ENCODE measurements at regions not wholly inside any gene's neighbourhood (a gene's known extent, or its start where the extent isn't known, plus 50 kb on each side); places are given as distances from the start of the nearest gene placed in this dataset.

- DNase-seq, result no peak
- Mint-ChIP-seq H3K9me3 (no peaks in the 10 kb centered on the region), H3K27me3 (ENCODE audit: low read depth in 3 of 3) (peaks cover 0 to 2% (median 0%) of the 10 kb centered on the region in 3 donors), H3K27ac (no peak overlapping the region), H3K4me3 (no peak overlapping the region), H3K36me3 (no peaks in the 10 kb centered on the region), H3K4me1 (peaks cover 6% of the 10 kb centered on the region)
- intact Hi-C loops (cut with micrococcal nuclease), result no loop called here
- Histone ChIP-seq H3K36me3 (replicated peaks in 1 of 2; ENCODE audit: control insufficient read depth in 1 of 2, insufficient read depth in 2 of 2, low read length in 2 of 2) (no peaks in the 10 kb centered on the region), H3K27me3 (ENCODE audit: control insufficient read depth in 2 of 2, insufficient read depth in 2 of 2, low read length in 2 of 2) (no peaks in the 10 kb centered on the region), H2AFZ (ENCODE audit: insufficient read depth, low read depth, low read length, poor library complexity, severe bottlenecking) (no peak overlapping the region), H3K9ac (ENCODE audit: insufficient read depth, low read length, poor library complexity, severe bottlenecking) (no peak overlapping the region), H3K4me3 (replicated peaks in 1 of 3; ENCODE audit: low read depth in 2 of 3, low read length in 3 of 3) (no peak overlapping the region), H4K20me1 (ENCODE audit: insufficient read depth, low read length) (no peaks in the 10 kb centered on the region), H3K4me1 (ENCODE audit: control insufficient read depth in 1 of 2, insufficient read depth in 2 of 2, low read length in 2 of 2) (peaks cover 4 to 7% of the 10 kb centered on the region in 2 donors), H3K4me2 (replicated peaks; ENCODE audit: extremely low read depth, low read length, poor library complexity, severe bottlenecking) (no peak overlapping the region), H3K27ac (ENCODE audit: low read depth in 1 of 2, low read length in 2 of 2) (no peak overlapping the region), H3K79me2 (ENCODE audit: insufficient read depth, low read length) (no peaks in the 10 kb centered on the region), H3K9me3 (replicated peaks in 1 of 2; ENCODE audit: control insufficient read depth in 1 of 2, insufficient read depth in 1 of 2, low read length in 2 of 2) (no peaks in the 10 kb centered on the region)
- WGBS (ENCODE audit: insufficient coverage), result no CpG with 5 or more reads among the region's 3 CpGs
- no peak for TF ChIP-seq CTCF (IDR thresholded peaks at IDR 0.05)
These were observed 64.8 kb upstream of the BEND6 start for GRCh38 chr6:56890066-56890465.

GRCh38 chr6:56889492-56889891, 65.4 kb upstream of the BEND6 start:
- Mint-ChIP-seq H3K9me3 (no peaks in the 10 kb centered on the region), H3K36me3 (no peaks in the 10 kb centered on the region), H3K4me1 (peaks cover 6% of the 10 kb centered on the region), H3K4me3 (no peak overlapping the region), H3K27ac (no peak overlapping the region), H3K27me3 (ENCODE audit: low read depth in 3 of 3) (peaks cover 0 to 2% (median 2%) of the 10 kb centered on the region in 3 donors)
- Histone ChIP-seq H3K4me3 (replicated peaks in 1 of 3; ENCODE audit: low read depth in 2 of 3, low read length in 3 of 3) (no peak overlapping the region), H3K27ac (ENCODE audit: low read depth in 1 of 2, low read length in 2 of 2) (no peak overlapping the region), H3K36me3 (replicated peaks in 1 of 2; ENCODE audit: control insufficient read depth in 1 of 2, insufficient read depth in 2 of 2, low read length in 2 of 2) (no peaks in the 10 kb centered on the region), H2AFZ (ENCODE audit: insufficient read depth, low read depth, low read length, poor library complexity, severe bottlenecking) (peak overlapping the region; percentile 6), H3K4me1 (ENCODE audit: control insufficient read depth in 1 of 2, insufficient read depth in 2 of 2, low read length in 2 of 2) (peaks cover 4 to 7% of the 10 kb centered on the region in 2 donors), H3K4me2 (replicated peaks; ENCODE audit: extremely low read depth, low read length, poor library complexity, severe bottlenecking) (no peak overlapping the region), H4K20me1 (ENCODE audit: insufficient read depth, low read length) (no peaks in the 10 kb centered on the region), H3K79me2 (ENCODE audit: insufficient read depth, low read length) (no peaks in the 10 kb centered on the region), H3K9me3 (replicated peaks in 1 of 2; ENCODE audit: control insufficient read depth in 1 of 2, insufficient read depth in 1 of 2, low read length in 2 of 2) (no peaks in the 10 kb centered on the region), H3K27me3 (ENCODE audit: control insufficient read depth in 2 of 2, insufficient read depth in 2 of 2, low read length in 2 of 2) (no peaks in the 10 kb centered on the region), H3K9ac (ENCODE audit: insufficient read depth, low read length, poor library complexity, severe bottlenecking) (no peak overlapping the region)
- no peak for TF ChIP-seq CTCF (IDR thresholded peaks at IDR 0.05)
- intact Hi-C loops (cut with micrococcal nuclease), result no loop called here
- DNase-seq, result no peak
